NCI-H1694 (cell line): ENCODE measurements at regions not wholly inside any gene's neighbourhood (a gene's known extent, or its start where the extent isn't known, plus 50 kb on each side); places are given as distances from the start of the nearest gene placed in this dataset.
"Not testable (repeated sequence)": the region's sequence is repeated elsewhere in the genome, so short reads cannot be mapped to it uniquely, and the experiment has no call there.

Experiments used
- DNase-seq: peaks from one replicate; lab custom pipeline; 2025; lab: John Stamatoyannopoulos, UW

- DNase-seq = no peak
Observed at GRCh38 chr1:5142389-5142788, 488.0 kb downstream of the AJAP1 start.

- DNase-seq = no peak
Observed at GRCh38 chr1:5141750-5142149, 487.3 kb downstream of the AJAP1 start.

- DNase-seq = no peak
Observed at GRCh38 chr1:5140962-5141361, 486.6 kb downstream of the AJAP1 start.

GRCh38 chr1:5140136-5140535 lies 485.7 kb downstream of the AJAP1 start:
- DNase-seq = no peak

- DNase-seq = no peak
Observed at GRCh38 chr1:5129746-5130355, 475.4 kb downstream of the AJAP1 start.

GRCh38 chr1:5125208-5125607 lies 470.8 kb downstream of the AJAP1 start:
- DNase-seq = no peak

- no peak for DNase-seq
Observed at GRCh38 chr1:5120559-5120958, 466.1 kb downstream of the AJAP1 start.

- no peak for DNase-seq
Observed at GRCh38 chr1:5119366-5120234, 465.2 kb downstream of the AJAP1 start.

- DNase-seq = not testable (repeated sequence)
Observed at GRCh38 chr1:5118771-5119170, 464.4 kb downstream of the AJAP1 start.

- not testable (repeated sequence) for DNase-seq
Observed at GRCh38 chr1:5118292-5118691, 463.9 kb downstream of the AJAP1 start.

GRCh38 chr1:5111581-5111980 lies 457.2 kb downstream of the AJAP1 start:
- DNase-seq = no peak

- DNase-seq = no peak
Observed at GRCh38 chr1:5110508-5110907, 456.1 kb downstream of the AJAP1 start.

GRCh38 chr1:5109633-5110032 lies 455.2 kb downstream of the AJAP1 start:
- DNase-seq = no peak

- no peak for DNase-seq
Observed at GRCh38 chr1:5108740-5109139, 454.3 kb downstream of the AJAP1 start.

GRCh38 chr1:5105744-5106143 lies 451.3 kb downstream of the AJAP1 start:
- DNase-seq = no peak

- no peak for DNase-seq
Observed at GRCh38 chr1:5099558-5099957, 445.1 kb downstream of the AJAP1 start.

- no peak for DNase-seq
Observed at GRCh38 chr1:5098981-5099385, 444.6 kb downstream of the AJAP1 start.

- DNase-seq = no peak
Observed at GRCh38 chr1:5093042-5093441, 438.6 kb downstream of the AJAP1 start.

- no peak for DNase-seq
Observed at GRCh38 chr1:5084676-5085075, 430.3 kb downstream of the AJAP1 start.

GRCh38 chr1:5067246-5067645 lies 412.8 kb downstream of the AJAP1 start:
- no peak for DNase-seq

- DNase-seq = no peak
Observed at GRCh38 chr1:5053744-5054143, 399.3 kb downstream of the AJAP1 start.

- no peak for DNase-seq
Observed at GRCh38 chr1:5029136-5029535, 374.7 kb downstream of the AJAP1 start.

GRCh38 chr1:5012249-5012648 lies 357.8 kb downstream of the AJAP1 start:
- DNase-seq = no peak

- DNase-seq = no peak
Observed at GRCh38 chr1:5010656-5011055, 356.2 kb downstream of the AJAP1 start.
